GM19395 (cell line): ENCODE measurements at regions not wholly inside any gene's neighbourhood (a gene's known extent, or its start where the extent isn't known, plus 50 kb on each side); places are given as distances from the start of the nearest gene placed in this dataset.

Source experiments
- ATAC-seq: cut with Tn5 transposase; IDR thresholded peaks from one replicate; pipeline ENCODE4 v1.9.1; 2021; ENCODE audit warnings: mild to moderate bottlenecking, moderate library complexity; ENCODE audit not compliant: unreplicated experiment

- ATAC-seq, result no peak
These were observed 302.1 kb downstream of the MAP2K6 start for GRCh38 chr17:69716556-69716955.

- ATAC-seq, result no peak
These were observed 302.7 kb downstream of the MAP2K6 start for GRCh38 chr17:69717214-69717613.

- ATAC-seq, result no peak
These were observed 303.3 kb downstream of the MAP2K6 start for GRCh38 chr17:69717819-69718218.

- ATAC-seq, result no peak
These were observed 305.1 kb downstream of the MAP2K6 start for GRCh38 chr17:69719474-69720048.

GRCh38 chr17:69722518-69722917 is 308.0 kb downstream of the MAP2K6 start:
- no peak for ATAC-seq

- no peak for ATAC-seq
These were observed 308.8 kb downstream of the MAP2K6 start for GRCh38 chr17:69723316-69723715.

- ATAC-seq, result no peak
These were observed 309.2 kb downstream of the MAP2K6 start for GRCh38 chr17:69723741-69724140.

GRCh38 chr17:69724238-69724637 is 309.7 kb downstream of the MAP2K6 start:
- ATAC-seq, result no peak

GRCh38 chr17:69725146-69725545 is 310.6 kb downstream of the MAP2K6 start:
- ATAC-seq, result no peak

GRCh38 chr17:69728816-69729215 is 314.3 kb downstream of the MAP2K6 start:
- no peak for ATAC-seq

GRCh38 chr17:69729944-69730343 is 315.4 kb downstream of the MAP2K6 start:
- no peak for ATAC-seq

GRCh38 chr17:69732272-69732918 is 317.9 kb downstream of the MAP2K6 start:
- no peak for ATAC-seq

- ATAC-seq, result no peak
These were observed 318.9 kb downstream of the MAP2K6 start for GRCh38 chr17:69733171-69734012.

GRCh38 chr17:69734656-69735055 is 320.2 kb downstream of the MAP2K6 start:
- no peak for ATAC-seq

- no peak for ATAC-seq
These were observed 320.8 kb downstream of the MAP2K6 start for GRCh38 chr17:69735285-69735684.

GRCh38 chr17:69743091-69743490 is 328.6 kb downstream of the MAP2K6 start:
- no peak for ATAC-seq

GRCh38 chr17:69744512-69745070 is 330.1 kb downstream of the MAP2K6 start:
- ATAC-seq, result no peak

- ATAC-seq, result no peak
These were observed 325.1 kb upstream of the KCNJ16 start for GRCh38 chr17:69749911-69750310.

GRCh38 chr17:69757688-69758430 is 317.2 kb upstream of the KCNJ16 start:
- no peak for ATAC-seq

- no peak for ATAC-seq
These were observed 314.5 kb upstream of the KCNJ16 start for GRCh38 chr17:69760562-69760961.

GRCh38 chr17:69761011-69761410 is 314.0 kb upstream of the KCNJ16 start:
- ATAC-seq, result no peak
